Spleen (tissue), 11 donors: ENCODE measurements at regions not wholly inside any gene's neighbourhood (a gene's known extent, or its start where the extent isn't known, plus 50 kb on each side); places are given as distances from the start of the nearest gene placed in this dataset.

ENCODE experiments used
- DNase-seq: peaks from one replicate; pipeline ENCODE4 v3.0.0-alpha.2; 2020
- H3K27ac ChIP-seq, 8 donors: fragments of 200-600 bp; sonication (generic) in 7 of 8; 1 replicate in 4 of 8; 2 replicates in 4 of 8; pipeline versions ENCODE4 v1.5.0 to v1.8.0; 2016 to 2021; ENCODE audit warnings: inconsistent platforms in 4 of 8, mild to moderate bottlenecking in 4 of 8, moderate library complexity in 1 of 8
- H3K27me3 ChIP-seq, 7 donors: fragments of 200-600 bp; sonication (generic) in 6 of 7; replicated peaks in 1 of 7; 1 replicate in 4 of 7; 2 replicates in 3 of 7; pipeline versions ENCODE4 v1.5.0 to v1.8.0; 2016 to 2021; ENCODE audit warnings: inconsistent platforms in 3 of 7, mild to moderate bottlenecking in 1 of 7
- H3K36me3 ChIP-seq, 6 donors: fragments of 200-600 bp; sonication (generic) in 5 of 6; 1 replicate in 4 of 6; 2 replicates in 2 of 6; pipeline versions ENCODE4 v1.5.0 to v1.8.0; 2016 to 2021; ENCODE audit warnings: inconsistent platforms in 2 of 6
- H3K4me1 ChIP-seq, 6 donors: fragments of 200-600 bp; sonication (generic) in 5 of 6; 1 replicate in 3 of 6; 2 replicates in 3 of 6; pipeline versions ENCODE4 v1.5.0 to v1.8.0; 2016 to 2021; ENCODE audit warnings: inconsistent platforms in 3 of 6
- H3K4me3 ChIP-seq, 8 donors: fragments of 200-600 bp; sonication (generic) in 7 of 8; 1 replicate in 4 of 8; 2 replicates in 4 of 8; pipeline versions ENCODE4 v1.5.0 to v1.8.0; 2016 to 2021; ENCODE audit warnings: inconsistent platforms in 4 of 8, mild to moderate bottlenecking in 4 of 8, moderate library complexity in 2 of 8
- H3K9me3 ChIP-seq, 8 donors: fragments of 200-600 bp; sonication (generic) in 7 of 8; 1 replicate in 4 of 8; 2 replicates in 4 of 8; pipeline versions ENCODE4 v1.5.0 to v1.8.0; 2016 to 2021; ENCODE audit warnings: inconsistent platforms in 4 of 8
- CTCF ChIP-seq, 11 experiments: fragments of 200-600 bp in 7 of 11; fragments of 450-650 bp in 4 of 11; sonication (generic) in 4 of 11; IDR thresholded peaks in 8 of 11; conservative IDR thresholded peaks in 3 of 11; 1 replicate in 7 of 11; 2 replicates in 4 of 11; pipeline versions ENCODE4 v1.4.0 to v1.8.0; 2016 to 2021; ENCODE audit warnings: antibody characterized with exemption in 11 of 11, inconsistent platforms in 4 of 11, mild to moderate bottlenecking in 1 of 11
- POLR2A ChIP-seq, 3 donors: fragments of 450-650 bp; IDR thresholded peaks; one replicate each; pipeline ENCODE4 v1.5.1; 2017; ENCODE audit warnings: antibody characterized with exemption in 3 of 3, mild to moderate bottlenecking in 1 of 3
- POLR2AphosphoS5 ChIP-seq, 3 donors: sonication (generic); formaldehyde crosslinking; IDR thresholded peaks; one replicate each; pipeline ENCODE4 v1.5.1; 2017; ENCODE audit warnings: antibody characterized with exemption in 3 of 3
- WGBS, 5 donors: extraction: QIAGEN DNeasy Blood & Tissue Kit in 3 of 5; methylation state at CpG; one replicate each; pipeline versions ENCODE4 v1.1.5 to v1.1.7; 2013 to 2018; 5-methylcytosine and 5-hydroxymethylcytosine counted together
- intact Hi-C: fragments of 100-400 bp; cut with DNase I; formaldehyde crosslinking; loops from one replicate; pipeline ENCODE4 v1.15.0; 2023; ENCODE audit warnings: low total_unique reads
- donor health status: healthy with polysubstance abuse.
- donor health status: DM: no; HTN: no; CAD: no; lungs with moderate emphysema.
- donor health status: DM: no; HTN: no; CAD: no.
- donor health status: Bipolar disorder and iron deficiency.
- donor health status: healthy.
- donor health status: DM: no; HTN: no; CAD: no.
- donor health status: DM: yes; HTN: yes; CAD: no.

GRCh38 chr7:142248-142941 lies 50.0 kb upstream of the FAM20C start:
- H3K4me1 ChIP-seq: peaks cover 0 to 17% (median 0%) of the 10 kb centered on the region in 6 donors
- no peaks in the 10 kb centered on the region for H3K9me3 ChIP-seq
- TF ChIP-seq CTCF (IDR thresholded peaks at IDR 0.05 in 8 of 11, conservative IDR thresholded peaks at IDR 0.05 in 3 of 11) (no peak), POLR2AphosphoS5 (IDR thresholded peaks at IDR 0.05) (no peak), POLR2A (IDR thresholded peaks at IDR 0.05) (no peak)
- 80 to 92% (median 89%) methylated on average over 8 to 12 of the region's 12 CpGs for WGBS, 5 donors
- H3K4me3 ChIP-seq: no peak overlapping the region
- peaks cover 0 to 8% (median 0%) of the 10 kb centered on the region in 6 donors for H3K36me3 ChIP-seq
- intact Hi-C loops: no loop called here
- H3K27me3 ChIP-seq: peaks cover 0 to 22% (median 0%) of the 10 kb centered on the region in 7 donors
- DNase-seq: no peak
- H3K27ac ChIP-seq: no peak overlapping the region
